Body of pancreas (tissue), 4 donors: ENCODE measurements at regions not wholly inside any gene's neighbourhood (a gene's known extent, or its start where the extent isn't known, plus 50 kb on each side); places are given as distances from the start of the nearest gene placed in this dataset.

ENCODE experiments used
- ATAC-seq: fragments of 150-250 bp; one replicate; pipeline ENCODE4 v1.9.1; 2016
- DNase-seq, 4 donors: peaks; one replicate each; pipeline ENCODE4 v3.0.0-alpha.2; 2019
- H3K27ac ChIP-seq, 4 donors: fragments of 200-600 bp; sonication (generic); 1 replicate in 3 of 4; 2 replicates in 1 of 4; pipeline versions ENCODE4 v1.5.1 to v1.6.1; 2016 to 2019; ENCODE audit warnings: mild to moderate bottlenecking in 1 of 4, mixed read lengths in 1 of 4, moderate library complexity in 1 of 4
- H3K27me3 ChIP-seq, 2 donors: fragments of 200-600 bp; sonication (generic); one replicate each; pipeline ENCODE4 v1.6.0; 2016; ENCODE audit warnings: mild to moderate bottlenecking in 1 of 2
- H3K36me3 ChIP-seq, 2 donors: fragments of 200-600 bp; sonication (generic); replicated peaks in 1 of 2; 2 replicates each; pipeline ENCODE4 v1.5.1; 2016; ENCODE audit warnings: low read depth in 2 of 2; ENCODE audit not compliant: insufficient read depth in 1 of 2
- H3K4me1 ChIP-seq: fragments of 200-600 bp; sonication (generic); one replicate; pipeline ENCODE4 v1.6.0; 2016
- H3K4me3 ChIP-seq, 2 donors: fragments of 200-600 bp; sonication (generic); 1 replicate in 1 of 2; 2 replicates in 1 of 2; pipeline ENCODE4 v1.5.1; 2016 to 2019
- H3K9me3 ChIP-seq, 3 donors: fragments of 200-600 bp; sonication (generic); 1 replicate in 2 of 3; 2 replicates in 1 of 3; pipeline ENCODE4 v1.5.1; 2016
- POLR2A ChIP-seq, 3 donors: fragments of 450-650 bp; IDR thresholded peaks; one replicate each; pipeline ENCODE4 v1.6.1; 2016; ENCODE audit warnings: antibody characterized with exemption in 3 of 3, mild to moderate bottlenecking in 2 of 3
- WGBS, 2 donors: methylation state at CpG; one replicate each; pipeline ENCODE4 v1.1.5; 2017; 5-methylcytosine and 5-hydroxymethylcytosine counted together
- intact Hi-C: fragments of 100-400 bp; cut with DNase I; formaldehyde crosslinking; loops from one replicate; pipeline ENCODE4 v1.15.1; 2023
- TF ChIP-seq, protein P1 (sequence below), 7 experiments: fragments of 450-650 bp in 4 of 7; fragments of 200-600 bp in 3 of 7; sonication (generic) in 3 of 7; IDR thresholded peaks; one replicate each; pipeline ENCODE4 v1.5.1; 2016 to 2019; ENCODE audit warnings: antibody characterized with exemption in 7 of 7

DNA sequence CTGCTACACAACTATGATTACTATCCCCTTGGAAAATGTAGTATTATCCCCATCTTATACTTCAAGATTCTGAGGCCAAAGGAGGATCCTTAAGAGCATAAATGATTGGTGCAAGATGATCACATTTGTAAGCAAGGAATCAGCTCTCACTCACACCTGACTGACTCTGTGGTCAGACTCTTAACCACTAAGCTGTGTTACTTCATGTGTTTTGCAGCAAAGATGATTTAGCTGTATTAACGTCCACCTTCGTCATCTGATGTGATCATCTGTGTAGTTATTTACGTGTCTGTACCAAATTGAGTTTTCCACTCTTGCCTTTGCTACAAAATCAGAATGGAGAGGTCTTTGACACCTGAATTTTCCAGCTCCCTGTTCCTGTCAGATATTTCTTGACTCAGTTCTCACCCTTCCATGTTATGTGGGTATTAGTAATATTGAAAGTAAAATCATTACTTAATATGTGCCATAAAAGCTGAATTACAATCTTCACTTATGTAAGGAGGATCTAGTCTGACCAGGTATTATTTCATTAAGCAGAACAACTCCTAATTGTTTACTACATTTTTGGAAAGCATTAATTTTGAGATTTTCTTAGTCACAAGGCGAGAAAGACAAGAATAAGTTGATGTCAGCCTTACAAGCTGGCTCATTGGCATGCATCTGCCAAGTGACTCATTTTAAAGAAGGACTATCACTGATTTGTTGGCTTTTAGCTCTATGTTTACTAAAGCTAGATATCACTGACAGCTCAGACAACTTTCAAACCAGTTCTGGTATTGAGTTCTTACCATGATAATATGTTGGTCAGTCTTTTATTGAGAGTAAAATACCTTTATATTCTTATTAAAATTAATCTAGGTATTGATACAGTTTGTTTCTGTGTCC lies 1279.8 kb upstream of the PCDH9 start:
- intact Hi-C loops, result no loop called here
- no peak for TF ChIP-seq POLR2A (IDR thresholded peaks at IDR 0.05)
- TF ChIP-seq, protein P1, sequence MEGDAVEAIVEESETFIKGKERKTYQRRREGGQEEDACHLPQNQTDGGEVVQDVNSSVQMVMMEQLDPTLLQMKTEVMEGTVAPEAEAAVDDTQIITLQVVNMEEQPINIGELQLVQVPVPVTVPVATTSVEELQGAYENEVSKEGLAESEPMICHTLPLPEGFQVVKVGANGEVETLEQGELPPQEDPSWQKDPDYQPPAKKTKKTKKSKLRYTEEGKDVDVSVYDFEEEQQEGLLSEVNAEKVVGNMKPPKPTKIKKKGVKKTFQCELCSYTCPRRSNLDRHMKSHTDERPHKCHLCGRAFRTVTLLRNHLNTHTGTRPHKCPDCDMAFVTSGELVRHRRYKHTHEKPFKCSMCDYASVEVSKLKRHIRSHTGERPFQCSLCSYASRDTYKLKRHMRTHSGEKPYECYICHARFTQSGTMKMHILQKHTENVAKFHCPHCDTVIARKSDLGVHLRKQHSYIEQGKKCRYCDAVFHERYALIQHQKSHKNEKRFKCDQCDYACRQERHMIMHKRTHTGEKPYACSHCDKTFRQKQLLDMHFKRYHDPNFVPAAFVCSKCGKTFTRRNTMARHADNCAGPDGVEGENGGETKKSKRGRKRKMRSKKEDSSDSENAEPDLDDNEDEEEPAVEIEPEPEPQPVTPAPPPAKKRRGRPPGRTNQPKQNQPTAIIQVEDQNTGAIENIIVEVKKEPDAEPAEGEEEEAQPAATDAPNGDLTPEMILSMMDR (IDR thresholded peaks at IDR 0.05), result no peak
- Histone ChIP-seq H3K27me3 (no peaks in the 10 kb centered on the region), H3K9me3 (no peaks in the 10 kb centered on the region), H3K4me1 (no peaks in the 10 kb centered on the region), H3K27ac (no peak overlapping the region), H3K4me3 (no peak overlapping the region), H3K36me3 (no peaks in the 10 kb centered on the region)
- no peak for ATAC-seq
- WGBS, 2 donors, result 74 to 77% methylated on average over 4 of the region's 4 CpGs
- DNase-seq, result no peak

DNA sequence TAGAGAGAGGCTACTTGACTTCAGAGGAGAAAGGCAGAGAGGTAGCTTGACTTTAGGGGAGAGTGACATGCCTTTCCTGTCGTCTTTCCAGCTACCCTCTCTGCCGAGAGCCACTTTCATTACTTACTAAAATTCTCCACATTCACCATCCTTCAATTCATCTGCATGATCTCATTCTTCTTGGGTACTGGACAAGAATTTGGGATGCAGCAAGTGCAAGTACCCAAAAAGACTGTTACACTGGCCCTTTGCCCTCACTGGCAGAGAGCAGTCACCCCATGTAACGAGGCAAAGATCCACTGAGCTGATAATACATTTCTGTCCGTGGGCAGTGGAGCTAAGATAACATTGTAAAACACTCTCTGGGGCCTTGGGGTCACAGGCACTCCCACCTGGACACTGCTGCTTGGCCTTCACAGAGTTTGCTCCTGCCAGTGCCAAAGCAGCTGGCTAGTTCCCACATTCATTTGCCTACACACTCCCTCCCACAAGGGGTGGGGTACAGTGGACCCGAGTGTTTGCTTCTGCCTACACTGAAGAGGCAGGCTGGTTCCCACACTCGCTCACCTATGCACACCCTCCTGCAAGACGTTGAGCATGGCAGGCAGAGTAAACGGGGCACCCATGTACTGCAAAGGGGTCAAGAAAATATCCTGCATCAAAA lies 1276.9 kb upstream of the PCDH9 start:
- TF ChIP-seq, protein P1 (IDR thresholded peaks at IDR 0.05), result no peak
- TF ChIP-seq POLR2A (IDR thresholded peaks at IDR 0.05), result no peak
- H3K27me3 ChIP-seq, result no peaks in the 10 kb centered on the region
- no peaks in the 10 kb centered on the region for H3K4me1 ChIP-seq
- no peak overlapping the region for H3K4me3 ChIP-seq
- no peaks in the 10 kb centered on the region for H3K36me3 ChIP-seq
- no peak overlapping the region for H3K27ac ChIP-seq
- no peaks in the 10 kb centered on the region for H3K9me3 ChIP-seq
- WGBS, 2 donors, result 28 to 31% methylated on average over 8 of the region's 8 CpGs
- intact Hi-C loops, result no loop called here
- ATAC-seq (peak; percentile 88), DNase-seq (peak; percentile 40 to 84 (median 76))

DNA sequence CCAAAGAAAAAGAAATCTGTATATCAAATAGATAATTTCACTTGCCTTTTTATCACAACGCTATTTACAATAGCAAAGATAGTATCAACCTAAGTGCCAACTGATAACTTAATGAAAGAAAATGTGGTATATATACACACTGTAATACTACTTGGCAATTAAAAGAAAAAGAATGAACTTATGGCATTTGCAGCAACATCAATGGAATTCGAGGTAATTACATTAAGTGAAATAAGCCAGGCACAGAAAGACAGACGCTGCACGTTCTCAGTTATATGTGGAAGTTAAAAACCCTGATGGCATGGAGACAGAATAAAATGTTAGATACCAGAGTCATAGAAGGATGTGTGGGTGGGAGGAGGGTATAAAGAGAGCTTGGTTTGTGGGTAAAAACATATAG lies 1260.5 kb upstream of the PCDH9 start:
- no peak for ATAC-seq
- TF ChIP-seq, protein P1 (IDR thresholded peaks at IDR 0.05), result no peak
- TF ChIP-seq POLR2A (IDR thresholded peaks at IDR 0.05), result no peak

DNA sequence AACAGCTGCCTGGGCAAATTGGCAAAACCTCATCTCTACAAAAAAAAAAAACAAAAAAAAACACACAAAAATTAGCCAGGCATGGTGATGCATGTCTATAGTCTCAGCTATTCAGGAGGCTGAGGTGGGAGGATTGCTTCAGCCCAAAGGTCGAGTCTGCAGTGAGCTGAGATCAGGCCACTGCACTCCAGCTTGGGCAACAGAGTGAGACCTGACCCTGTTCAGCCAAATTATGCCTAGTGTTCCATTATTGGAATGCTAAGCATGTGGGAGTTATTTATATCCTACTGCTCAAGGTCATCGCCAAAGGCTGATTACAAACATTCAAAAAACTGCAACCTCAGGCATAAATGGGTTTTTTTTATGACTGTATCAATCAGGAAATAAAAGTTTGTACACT lies 1251.0 kb upstream of the PCDH9 start:
- 18 to 29% methylated on average over 2 of the region's 2 CpGs for WGBS, 2 donors
- Histone ChIP-seq H3K4me1 (peaks cover 14% of the 10 kb centered on the region), H3K4me3 (no peak overlapping the region), H3K9me3 (no peaks in the 10 kb centered on the region), H3K36me3 (no peaks in the 10 kb centered on the region), H3K27me3 (no peaks in the 10 kb centered on the region), H3K27ac (peak overlapping the region in 2 of 4 donors; percentile 34 to 39)
- intact Hi-C loops, result no loop called here
- ATAC-seq (peak; percentile 69), DNase-seq (peak in 2 of 4 donors; percentile 12 to 13)
- TF ChIP-seq POLR2A (IDR thresholded peaks at IDR 0.05), result no peak
- TF ChIP-seq, protein P1 (IDR thresholded peaks at IDR 0.05), result no peak

More for the DNA sequence above, 1260.5 kb upstream of the PCDH9 start:
- H3K36me3 ChIP-seq, result no peaks in the 10 kb centered on the region
- no peaks in the 10 kb centered on the region for H3K27me3 ChIP-seq
- DNase-seq, result no peak
- no peak overlapping the region for H3K4me3 ChIP-seq
- H3K27ac ChIP-seq, result no peak overlapping the region
- 68 to 71% methylated on average over 4 of the region's 4 CpGs for WGBS, 2 donors
- intact Hi-C loops, result no loop called here
- no peaks in the 10 kb centered on the region for H3K4me1 ChIP-seq
- H3K9me3 ChIP-seq, result no peaks in the 10 kb centered on the region
